Activated CD4-positive, alpha-beta T cell treated with anti-CD3 and anti-CD28 coated beads, Interleukin-2, amount 50 U/mL, for 48 hours (primary cell): ENCODE measurements at regions not wholly inside any gene's neighbourhood (a gene's known extent, or its start where the extent isn't known, plus 50 kb on each side); places are given as distances from the start of the nearest gene placed in this dataset.
"Not testable (repeated sequence)": the region's sequence is repeated elsewhere in the genome, so short reads cannot be mapped to it uniquely, and the experiment has no call there.

Source experiments
- DNase-seq, 2 experiments: peaks; one replicate each; pipeline ENCODE4 v3.0.0-alpha.2; 2020

DNA sequence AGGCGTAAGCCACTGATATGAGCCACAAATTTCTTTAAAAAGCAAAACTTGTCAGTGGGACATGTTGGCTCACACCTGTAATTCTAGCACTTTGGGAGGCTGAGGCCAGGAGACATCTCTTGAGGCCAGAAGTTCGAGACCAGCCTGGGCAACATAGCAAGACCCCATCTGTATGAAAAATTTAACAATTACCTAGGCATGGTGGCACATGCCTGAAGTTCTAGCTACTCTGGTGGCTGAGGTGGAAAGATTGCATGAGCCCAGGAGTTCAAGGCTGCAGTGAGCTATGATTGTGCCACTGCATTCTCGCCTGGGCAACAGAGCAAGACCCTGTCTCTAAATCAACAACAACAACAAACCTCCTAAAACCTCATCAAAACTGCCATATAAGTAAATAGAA lies 147.6 kb upstream of the BARHL2 start:
- no peak for DNase-seq

DNA sequence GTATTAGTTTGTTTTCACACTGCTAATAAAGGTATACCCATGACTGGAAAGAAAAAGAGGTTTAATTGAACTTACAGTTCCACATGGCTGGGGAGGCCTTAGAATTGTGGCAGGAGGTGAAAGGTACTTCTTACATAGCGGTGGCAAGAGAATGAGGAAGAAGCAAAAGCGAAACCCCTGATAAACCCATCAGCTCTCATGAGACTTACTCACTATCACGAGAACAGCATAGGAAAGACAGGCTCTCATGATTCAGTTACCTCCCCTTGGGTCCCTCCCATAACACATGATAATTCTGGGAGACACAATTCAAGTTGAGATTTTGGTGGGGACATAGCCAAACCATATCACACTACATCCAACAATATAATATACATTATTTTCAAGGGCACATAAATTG lies 145.7 kb upstream of the BARHL2 start:
- no peak for DNase-seq

DNA sequence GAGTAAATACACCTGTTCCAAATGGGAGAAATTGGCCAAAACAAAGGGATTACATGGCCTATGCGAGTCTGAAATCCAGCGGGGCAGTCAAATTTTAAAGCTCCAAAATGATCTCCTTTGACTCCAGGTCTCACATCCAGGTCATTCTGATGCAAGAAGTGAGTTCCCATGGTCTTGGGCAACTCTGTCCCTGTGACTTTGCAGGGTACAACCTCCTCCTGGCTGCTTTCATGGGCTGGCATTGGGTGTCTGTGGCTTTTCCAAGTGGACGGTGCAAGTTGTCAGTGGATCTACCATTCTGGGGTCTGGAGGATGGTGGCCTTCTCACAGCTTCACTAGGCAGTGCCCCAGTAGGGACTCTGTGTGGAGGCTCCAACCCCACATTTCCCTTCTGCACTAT lies 144.3 kb upstream of the BARHL2 start:
- not testable (repeated sequence) for DNase-seq

DNA sequence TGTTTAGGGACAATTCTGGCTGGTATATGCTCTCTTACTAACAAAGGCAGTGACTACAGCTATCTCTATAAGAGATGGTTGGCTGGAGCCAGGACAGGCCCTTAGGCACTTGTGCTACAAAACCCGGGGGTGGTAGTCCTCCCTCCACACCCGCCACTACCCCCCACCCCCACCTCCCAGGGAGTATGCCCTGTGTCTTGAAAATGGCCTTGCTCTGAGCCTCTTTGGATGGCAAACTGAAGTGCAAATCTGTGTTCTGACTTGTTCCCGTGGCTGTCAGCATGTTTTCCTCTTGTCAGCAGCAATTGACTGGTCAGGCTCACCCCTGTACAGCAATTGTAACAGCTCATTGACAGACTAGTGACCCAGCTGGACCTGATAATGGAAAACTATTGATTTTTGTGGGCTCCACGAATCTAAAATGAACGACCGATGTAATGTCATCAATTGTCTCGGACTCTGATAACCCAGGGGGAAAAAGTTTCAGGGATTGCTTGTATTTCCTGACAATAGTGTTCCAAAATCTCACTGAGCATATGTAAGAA lies 139.4 kb upstream of the BARHL2 start:
- no peak for DNase-seq

DNA sequence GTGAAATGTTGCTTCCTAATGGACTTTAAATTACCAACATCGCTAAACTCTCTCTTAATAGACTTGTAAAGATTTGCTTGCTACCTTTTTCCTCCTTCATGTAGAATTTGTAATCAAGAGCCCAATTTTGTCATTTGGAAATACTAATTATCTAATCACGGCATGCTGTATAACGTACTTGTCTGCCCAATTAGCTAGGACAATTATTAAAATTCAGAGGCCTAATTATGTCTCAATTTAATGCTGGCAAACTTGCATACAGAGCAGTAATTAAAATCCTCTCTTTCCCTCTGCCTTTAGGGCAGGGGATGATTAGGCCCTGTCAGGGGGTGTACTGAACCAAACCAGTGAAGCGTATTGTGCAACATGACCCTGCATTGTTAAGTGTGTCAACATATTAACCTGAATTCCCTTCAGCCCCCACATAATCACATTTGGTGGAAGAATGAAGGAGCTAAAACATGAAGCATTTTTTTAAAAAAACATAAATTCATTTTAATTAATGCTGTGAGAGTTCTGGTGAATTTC lies 137.4 kb upstream of the BARHL2 start:
- DNase-seq = no peak

DNA sequence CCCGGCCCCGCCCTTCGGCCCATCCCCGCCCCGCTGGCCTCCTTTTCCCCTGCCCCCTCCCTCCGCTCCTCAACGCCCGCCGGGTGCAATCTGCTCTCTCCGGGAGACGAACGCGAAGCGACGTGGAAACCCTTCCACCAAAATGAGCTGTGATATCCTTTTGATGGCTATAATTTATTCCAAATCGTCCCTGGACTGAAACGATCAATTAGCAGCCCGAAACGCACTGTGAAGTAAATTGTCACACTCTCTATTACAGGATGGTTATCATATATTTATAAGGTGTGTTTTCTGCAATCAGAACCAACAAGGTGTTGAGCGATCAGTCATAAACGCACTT lies 134.6 kb upstream of the BARHL2 start:
- no peak for DNase-seq

DNA sequence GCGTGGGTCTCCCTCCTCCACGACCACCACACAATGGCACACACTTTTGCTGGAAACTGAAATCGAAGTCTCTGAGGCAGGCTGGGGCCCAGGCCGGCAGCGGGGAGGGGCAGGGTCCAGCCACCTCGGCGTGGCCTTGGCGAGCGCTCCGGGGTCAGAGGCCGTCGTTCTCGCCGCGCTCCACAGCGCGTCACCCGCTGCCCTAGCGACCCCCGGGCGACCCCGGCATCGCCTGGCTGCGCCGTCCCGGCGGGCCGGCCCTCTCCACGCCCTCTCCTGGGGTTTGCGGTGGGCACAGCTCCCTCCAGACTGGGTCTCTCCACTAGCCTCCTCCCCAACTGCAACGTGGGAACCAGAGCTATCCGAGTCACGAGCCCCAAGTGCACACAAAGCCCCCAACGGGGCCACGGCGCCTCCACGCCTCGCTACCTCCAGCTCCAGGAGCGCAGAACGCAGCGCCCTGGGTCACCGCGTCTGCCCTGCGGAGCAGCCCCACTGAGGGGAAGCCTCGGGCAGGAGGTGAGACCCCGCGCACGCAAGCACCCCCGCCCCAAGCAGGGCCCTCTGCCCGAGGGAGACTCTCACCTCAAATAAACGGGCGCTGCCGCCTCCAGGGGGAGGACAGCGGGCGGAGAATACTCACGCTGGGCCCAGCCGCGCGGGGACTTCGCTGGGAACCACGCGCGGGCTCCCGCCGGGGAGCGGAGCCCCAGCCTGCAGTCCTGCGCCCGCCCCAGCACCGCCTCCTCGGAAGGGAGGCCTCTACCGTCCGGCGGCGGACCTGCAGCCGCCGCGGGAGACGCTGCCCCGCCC lies 134.0 kb upstream of the BARHL2 start:
- peak; percentile 77 to 80 for DNase-seq

DNA sequence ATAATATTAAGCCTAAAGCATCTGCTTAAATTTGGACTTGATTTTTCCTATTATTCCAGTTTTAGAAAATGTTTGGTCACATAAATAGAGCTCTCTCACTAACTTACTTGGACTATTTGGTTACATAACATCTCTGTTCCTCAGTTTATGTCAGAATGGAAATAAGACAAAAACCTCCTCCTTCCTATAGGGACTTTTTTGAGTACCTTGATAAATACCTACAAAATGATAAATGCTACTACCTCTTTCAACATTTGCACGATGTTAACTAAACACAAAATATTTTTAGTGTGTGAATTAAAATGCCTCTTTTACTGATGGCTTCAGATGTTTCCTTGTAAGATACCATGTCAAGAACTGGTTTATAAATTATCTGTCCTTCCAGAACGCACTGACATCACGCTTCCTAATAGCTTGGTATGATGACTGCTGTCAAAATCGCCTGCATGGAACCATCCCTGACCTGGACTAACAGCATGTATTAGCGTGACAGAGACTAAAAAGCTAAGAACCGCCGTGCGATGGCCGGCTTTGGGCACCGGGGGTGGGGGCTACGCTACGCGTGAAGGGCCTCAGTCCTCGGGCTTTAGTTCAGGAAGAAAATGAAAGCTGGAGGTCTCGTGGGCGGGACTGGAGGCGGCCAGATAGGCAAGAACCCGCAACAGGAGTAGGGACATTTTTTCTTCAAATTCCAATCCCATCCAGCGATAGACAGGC lies 133.2 kb upstream of the BARHL2 start:
- DNase-seq = no peak

DNA sequence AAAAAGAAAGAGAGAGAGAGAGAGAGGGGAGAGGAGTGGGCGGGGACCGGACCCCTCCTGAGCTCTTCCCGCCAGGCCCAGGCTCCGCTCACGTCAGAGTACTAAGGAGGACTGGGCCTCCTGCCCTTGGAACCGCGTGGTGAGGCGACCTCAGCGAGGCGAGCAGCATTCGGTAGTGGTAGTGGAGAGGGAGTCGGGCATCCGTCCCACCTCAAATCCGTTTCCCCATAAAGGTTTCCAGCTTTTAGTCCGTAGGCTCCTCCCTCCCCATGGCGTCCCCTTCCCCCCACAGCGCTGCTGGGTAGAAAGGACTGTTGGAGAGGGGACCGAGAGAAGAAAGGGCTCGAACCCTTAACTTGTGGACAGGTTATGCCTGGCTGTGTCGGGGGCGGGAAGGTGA lies 124.4 kb upstream of the BARHL2 start:
- no peak for DNase-seq

DNA sequence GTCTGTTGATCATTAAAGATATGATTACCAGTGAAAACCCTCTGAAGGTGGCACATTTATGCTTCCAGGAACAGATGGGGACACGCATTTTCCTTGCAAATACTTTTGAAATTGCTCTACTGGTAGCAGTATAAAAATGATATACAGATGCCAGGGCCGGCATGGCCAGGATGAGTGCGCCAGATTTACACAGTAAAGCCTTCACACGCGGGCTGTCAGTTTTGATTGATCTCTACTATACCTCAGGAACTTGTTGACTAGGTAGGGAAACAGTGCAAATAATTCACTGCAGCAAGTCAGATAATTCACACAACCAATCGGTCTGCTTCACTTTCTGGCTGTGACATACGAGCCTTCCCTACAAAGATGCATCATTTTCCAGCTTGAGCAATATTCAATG lies 123.2 kb upstream of the BARHL2 start:
- no peak for DNase-seq

DNA sequence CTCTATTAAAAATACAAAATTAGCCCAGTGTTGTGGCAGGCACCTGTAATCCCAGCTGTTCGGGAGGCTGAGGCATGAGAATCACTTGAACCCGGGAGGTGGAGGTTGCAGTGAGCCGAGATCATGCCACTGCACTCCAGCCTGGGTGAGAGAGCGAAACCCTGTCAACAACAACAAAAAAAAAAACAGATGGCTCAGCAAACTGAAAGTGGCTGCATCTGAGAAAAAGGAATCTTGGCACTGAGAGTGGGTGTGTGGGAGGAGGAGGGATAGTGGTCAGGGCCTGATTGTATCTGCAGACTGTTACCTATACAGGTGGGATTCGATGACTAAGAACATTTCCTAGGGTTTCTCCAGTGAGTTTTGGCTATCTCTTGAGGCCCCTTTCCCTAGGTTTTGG lies 122.2 kb upstream of the BARHL2 start:
- no peak for DNase-seq

DNA sequence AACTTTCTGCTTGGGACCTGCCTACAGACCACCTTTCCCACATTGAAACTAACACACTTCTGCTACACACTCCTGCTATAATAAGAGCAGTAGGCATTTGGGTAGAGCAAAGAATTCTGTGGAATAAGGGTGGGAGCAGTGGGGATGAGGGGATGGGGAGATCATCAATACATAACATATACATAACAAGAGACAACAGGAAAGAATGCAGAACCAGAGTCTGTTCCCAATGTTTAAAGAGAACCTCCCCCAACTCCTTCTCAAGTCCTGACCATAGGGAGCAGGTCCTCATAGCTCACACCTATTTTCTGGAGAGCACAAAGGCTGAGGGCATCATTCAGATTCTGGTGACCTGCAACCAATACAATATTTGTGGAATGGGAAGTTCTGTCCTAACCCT lies 121.6 kb upstream of the BARHL2 start:
- DNase-seq = no peak

DNA sequence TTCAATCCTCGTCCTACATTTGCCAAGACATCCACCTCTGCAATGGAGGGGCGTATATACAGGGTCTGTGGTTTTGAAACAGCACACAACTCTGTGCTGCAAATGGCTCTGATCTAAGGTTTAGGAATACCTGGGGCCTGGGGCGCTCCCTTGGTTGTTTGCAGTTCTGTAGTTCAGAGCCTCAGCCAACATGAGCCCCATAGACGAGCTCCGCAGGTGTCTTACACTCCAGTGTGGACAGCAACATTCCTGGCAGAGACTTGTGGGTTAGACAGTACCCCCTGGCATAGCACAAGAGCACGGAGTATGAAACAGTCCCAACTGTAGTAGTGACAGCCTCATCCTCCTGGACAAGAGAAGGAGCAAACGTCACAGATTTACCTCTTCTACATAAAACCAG lies 120.3 kb upstream of the BARHL2 start:
- DNase-seq = no peak

DNA sequence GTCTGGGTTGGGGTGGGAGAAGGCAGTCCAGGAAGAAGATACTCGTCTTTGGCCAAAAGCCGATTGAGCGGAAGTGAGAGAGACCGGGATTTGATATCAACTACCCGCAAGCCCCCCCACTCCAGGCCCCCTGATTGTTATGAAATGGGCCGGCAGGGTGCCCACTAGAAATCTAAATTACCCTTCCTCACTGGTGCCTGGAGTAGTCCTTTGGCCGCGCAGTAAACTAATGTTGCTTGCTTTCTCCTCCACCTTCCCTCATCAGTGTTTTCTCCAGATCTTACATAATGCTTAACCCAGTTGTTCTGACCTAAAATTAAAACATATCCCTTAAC lies 119.2 kb upstream of the BARHL2 start:
- no peak for DNase-seq

DNA sequence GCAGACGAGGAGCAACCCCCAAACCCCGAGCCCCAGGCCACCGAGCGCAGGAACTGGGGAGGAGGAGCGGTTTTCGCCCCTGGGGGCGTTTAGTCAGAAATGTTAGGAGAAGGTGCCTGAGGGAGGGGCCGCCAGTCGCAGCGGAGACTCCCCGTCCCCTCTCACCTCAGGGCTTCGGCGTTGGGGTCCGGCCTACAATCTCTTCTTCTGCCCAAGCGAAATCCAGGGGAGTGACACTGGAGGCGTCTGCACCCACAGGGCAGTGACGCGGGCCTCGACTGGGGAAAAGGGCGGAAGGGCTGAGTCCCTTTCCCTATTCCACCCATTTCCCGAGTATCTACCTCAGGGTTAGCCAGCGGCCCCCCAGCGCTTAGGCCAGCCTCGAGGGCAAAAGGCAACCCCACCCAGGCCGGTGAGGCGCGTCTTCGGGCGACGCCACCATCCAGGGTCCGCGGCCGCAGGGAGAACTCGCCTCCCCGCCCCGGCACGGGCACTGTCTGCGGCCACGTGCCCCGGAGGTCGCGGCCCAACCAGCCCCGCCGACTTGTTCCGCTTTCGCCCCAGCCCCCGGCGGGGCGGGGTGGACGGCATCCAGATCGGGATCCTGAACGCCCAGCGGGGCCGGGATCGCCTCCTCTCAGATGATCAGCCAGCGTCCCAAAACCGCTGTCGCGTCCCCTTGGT lies 118.7 kb upstream of the BARHL2 start:
- DNase-seq = no peak

DNA sequence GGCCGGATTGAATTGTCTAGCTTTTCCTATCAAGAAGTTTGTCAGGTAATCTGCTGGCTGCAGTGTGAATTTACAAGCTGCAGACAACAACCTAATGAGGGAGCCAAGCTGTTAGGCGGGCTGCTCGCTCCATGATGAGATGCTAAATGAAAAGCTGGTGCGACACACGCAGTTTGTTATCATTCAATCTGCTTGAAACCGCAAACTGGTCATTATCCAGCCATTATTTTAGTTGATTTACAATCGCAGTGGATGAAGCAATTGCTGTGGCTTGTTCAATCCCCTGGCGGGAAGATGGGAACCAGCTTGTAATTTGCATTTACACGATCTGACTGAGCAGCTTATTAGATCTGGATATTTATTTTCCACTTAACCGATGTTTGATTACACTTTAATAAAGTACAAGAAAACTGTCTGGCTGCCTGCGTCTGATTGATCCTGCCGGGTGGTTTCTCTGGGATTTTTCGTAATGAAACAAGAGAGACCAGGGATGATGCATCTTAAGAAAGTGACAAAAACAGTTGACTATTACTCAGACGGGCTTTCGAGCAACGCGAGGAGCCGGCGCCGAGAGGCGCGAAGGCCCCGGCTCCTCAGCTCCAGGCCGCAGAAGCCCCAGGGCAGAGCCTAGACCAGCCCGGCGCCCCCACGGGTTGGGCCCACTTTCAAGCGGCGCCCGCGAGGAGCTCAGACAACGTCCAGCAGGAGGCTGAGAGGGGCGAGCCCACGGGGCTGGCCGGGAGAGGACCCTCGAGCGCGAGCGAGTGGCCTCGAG lies 118.0 kb upstream of the BARHL2 start:
- peak; percentile 14 to 31 for DNase-seq

DNA sequence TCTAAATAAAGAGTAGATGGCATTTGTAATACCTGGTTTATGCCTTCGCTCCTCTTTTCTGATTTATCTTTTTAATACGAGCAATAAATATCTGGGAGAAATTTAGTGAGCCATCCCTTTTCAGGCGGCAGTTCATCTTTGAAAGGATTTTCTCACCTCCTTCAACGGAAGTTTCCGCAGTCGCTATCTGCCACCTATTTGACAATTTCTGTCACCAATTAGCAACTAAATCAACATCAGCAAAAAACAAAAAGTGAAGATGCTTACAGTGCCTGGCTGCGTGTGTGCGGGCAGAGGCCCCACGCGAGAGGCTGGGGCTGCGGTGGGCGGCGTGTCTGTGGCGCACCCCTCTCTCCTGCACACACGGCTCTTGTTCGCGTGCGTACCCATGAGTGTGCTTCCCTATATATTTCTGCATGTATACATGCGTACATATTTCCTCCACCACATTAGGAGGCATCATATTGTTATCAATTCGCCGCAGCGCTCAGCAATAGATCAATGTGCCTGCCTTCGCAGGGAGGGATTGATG lies 117.3 kb upstream of the BARHL2 start:
- no peak for DNase-seq

DNA sequence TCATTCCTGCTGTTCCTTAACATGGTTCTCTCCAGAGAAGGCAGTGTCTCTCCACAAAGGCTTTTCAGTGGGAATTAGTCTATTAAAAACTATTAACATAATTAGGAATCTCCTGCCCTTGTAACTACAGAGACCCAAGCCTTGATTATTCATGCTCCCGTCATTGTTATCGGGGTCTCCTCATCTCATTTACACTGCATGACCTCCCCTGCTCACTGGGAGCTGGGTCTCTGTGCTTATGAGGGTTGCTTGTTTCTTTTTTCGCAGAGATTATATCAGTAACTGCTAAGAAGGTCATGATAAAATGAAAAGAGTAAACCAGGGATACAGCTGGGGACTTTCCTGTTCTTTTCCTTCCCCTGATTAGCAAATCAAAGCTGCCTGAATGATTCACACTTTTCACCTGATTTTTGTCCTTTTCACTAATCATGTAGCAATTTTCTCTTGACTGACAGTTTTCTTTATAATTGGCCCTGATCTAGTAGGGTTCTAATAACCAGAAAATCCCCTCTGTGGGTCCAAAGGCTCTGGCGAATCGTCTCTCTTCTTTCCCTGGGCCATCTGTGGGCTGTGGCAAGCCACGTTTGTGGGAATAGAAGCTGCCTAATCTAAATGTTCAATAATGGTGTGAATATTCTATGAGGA lies 116.5 kb upstream of the BARHL2 start:
- no peak for DNase-seq

DNA sequence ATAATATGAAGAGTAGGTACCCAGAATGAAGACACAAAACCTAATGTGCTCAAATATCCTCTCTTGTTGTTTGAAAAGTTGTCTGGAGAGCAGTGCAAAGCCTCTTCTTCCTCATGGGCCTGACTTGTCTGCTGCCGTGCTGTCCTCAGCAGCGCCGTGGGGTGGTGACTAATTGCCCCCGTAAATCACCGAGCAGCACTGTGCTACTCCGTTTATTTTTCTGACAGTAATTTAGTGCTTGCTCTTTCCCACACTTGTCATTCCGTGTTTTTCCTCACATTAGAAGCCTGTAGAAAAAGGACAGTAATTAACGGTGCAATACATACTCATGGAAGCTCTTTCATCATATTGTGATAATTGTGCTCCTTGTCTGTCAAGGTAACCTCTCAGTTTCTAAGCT lies 114.8 kb upstream of the BARHL2 start:
- no peak for DNase-seq

DNA sequence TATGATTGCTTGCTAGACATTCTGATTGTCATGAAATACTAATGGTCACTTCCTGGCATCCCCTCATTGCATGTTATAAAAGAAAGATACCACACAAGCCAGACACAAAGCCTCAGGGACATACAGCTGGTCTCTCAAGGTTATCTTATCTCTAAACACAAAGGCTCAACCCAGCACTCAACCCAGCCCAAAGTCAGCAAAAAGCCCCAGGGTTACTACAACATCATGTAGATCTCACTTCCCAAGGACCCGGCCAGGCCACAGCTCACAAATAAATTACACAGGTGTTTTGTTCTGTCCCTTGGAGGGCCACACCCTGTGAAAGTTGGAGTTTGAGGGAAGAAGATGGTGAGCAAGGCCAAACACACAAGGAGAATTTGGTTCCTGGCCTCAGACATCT lies 109.7 kb upstream of the BARHL2 start:
- DNase-seq = no peak

DNA sequence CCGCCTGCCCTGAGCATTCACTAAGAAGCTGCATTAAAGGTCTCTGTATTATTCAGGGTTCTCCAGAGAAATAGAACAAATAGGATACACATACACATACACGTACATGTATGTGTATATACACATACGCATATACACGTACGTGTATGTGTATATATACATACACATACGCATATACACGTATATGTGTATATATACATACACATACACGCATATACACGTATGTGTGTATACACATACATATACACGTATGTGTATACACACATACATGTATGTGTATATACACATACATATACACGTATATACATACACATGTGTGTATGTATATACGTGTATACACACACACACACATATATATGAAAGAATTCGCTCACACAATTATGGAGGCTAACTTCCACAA lies 108.9 kb upstream of the BARHL2 start:
- DNase-seq = no peak

DNA sequence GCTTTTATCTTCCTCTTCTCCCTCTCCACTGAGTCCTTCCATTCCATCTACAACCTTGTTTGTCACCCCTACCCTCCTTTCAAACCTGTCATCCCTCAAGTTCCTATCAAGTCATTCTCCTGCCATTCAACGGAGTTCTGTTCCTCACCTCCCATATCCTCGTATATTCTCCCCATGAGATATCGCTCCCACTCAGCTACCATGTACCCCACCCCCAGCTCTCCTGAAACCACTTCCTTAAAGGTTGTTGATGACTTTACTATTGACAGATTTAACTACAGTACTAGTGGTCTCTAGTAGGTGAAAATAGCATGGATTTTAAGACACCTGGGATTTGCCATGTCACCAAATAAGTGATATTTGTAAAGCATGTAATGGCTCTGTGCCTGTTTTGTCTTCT lies 107.4 kb upstream of the BARHL2 start:
- no peak for DNase-seq
